ENCODE measurements at regions not wholly inside any gene's neighbourhood (a gene's known extent, or its start where the extent isn't known, plus 50 kb on each side); places are given as distances from the start of the nearest gene placed in this dataset.

DNA sequence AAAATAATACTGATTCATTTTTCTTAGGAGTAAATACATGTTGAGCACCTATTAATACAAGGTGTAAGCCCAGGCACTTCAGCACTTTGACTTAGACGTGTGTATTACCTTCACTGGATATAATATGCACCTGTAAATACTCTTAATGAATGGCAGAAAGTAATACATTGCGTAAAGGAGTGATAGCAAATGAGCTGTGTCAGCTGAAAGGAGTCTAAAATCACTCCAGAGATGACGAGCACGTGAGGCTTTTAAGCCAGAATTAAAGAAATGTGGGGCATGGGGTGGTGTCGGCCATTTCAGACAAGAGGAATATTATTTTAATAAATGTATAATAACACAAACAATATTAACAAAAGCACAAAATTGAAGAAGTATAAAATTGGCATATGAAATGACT lies 722.7 kb downstream of the EPHA4 start:
- TF ChIP-seq, protein P1, sequence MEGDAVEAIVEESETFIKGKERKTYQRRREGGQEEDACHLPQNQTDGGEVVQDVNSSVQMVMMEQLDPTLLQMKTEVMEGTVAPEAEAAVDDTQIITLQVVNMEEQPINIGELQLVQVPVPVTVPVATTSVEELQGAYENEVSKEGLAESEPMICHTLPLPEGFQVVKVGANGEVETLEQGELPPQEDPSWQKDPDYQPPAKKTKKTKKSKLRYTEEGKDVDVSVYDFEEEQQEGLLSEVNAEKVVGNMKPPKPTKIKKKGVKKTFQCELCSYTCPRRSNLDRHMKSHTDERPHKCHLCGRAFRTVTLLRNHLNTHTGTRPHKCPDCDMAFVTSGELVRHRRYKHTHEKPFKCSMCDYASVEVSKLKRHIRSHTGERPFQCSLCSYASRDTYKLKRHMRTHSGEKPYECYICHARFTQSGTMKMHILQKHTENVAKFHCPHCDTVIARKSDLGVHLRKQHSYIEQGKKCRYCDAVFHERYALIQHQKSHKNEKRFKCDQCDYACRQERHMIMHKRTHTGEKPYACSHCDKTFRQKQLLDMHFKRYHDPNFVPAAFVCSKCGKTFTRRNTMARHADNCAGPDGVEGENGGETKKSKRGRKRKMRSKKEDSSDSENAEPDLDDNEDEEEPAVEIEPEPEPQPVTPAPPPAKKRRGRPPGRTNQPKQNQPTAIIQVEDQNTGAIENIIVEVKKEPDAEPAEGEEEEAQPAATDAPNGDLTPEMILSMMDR (conservative IDR thresholded peaks at IDR 0.05): no peak
- H3K27ac ChIP-seq: no peak overlapping the region

DNA sequence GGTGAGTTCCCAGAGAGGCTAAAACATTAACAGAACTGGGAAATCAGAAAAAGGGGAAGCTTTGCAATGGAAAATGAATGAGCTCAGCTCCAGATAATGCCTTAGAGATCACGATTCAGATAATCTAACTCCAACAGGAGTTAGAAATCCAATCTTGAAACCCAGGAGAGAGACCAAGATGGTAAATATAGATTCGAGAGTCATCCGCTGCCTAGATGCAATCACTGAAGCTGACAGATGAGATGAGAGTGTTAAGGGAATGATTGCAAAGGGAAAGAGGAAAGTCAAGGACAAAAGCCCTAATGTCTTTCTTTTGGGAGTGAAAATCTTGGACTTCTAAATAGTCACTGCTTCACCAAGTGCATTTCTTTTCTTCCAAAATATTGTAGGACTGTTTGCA lies 722.0 kb downstream of the EPHA4 start:
- H3K27ac ChIP-seq: no peak overlapping the region
- TF ChIP-seq, protein P1 (conservative IDR thresholded peaks at IDR 0.05): no peak

DNA sequence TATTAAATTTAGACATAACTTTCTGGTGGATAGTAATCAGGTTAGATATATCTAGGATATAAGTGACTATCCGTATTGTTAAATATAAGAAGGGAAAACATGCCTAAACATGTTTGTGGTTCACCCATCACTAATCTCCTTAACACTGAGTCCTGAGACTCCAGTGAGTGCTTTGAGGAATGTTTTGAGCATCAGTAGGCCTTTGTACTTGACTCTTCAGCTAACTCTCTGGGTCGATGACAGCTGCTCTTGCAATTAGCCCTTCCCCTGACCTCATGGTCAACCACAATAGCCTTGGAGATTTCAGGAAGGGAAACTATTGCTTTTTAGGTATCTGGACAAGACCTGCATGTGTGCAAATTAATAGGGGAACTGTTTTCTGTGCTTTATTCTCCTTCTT lies 716.8 kb downstream of the EPHA4 start:
- H3K27ac ChIP-seq: no peak overlapping the region
- TF ChIP-seq, protein P1 (conservative IDR thresholded peaks at IDR 0.05): no peak

DNA sequence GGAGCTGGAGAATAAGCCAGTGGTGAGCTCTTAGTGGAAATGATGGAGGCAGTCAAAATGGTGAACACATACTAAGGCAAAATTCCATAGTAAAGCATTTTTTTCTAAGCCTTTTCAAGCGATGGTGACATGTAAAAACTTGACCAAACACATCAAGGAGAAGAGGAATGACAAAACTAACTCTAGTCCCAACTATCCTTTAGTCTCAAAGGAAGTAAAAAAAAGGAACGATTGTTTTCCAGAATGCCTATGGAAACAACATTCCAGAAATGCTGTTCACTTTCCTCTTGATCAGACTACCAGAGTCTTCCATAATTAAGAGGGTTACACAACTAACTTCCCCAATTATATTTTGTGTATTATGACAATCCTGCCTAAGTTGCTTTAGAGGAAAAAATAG lies 715.6 kb downstream of the EPHA4 start:
- TF ChIP-seq, protein P1 (conservative IDR thresholded peaks at IDR 0.05): no peak
- H3K27ac ChIP-seq: no peak overlapping the region

DNA sequence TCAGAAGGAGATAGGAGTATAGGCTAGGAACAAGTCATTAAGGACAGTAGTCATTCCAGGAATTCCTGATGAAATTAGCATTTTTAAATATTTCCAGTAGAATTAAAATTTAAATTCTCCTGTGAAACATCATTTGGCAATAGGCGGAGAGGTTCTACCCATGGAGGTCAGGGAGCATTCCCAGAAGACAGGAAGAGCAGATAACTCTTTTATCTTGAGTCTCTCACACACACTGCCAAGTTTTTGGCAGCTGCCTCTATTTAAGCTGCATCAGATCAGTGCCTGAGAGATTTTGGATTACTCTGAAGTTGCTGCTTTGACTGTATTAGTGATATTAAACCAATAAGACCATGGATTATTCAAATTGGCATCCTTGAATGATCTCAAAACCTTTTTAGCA lies 714.7 kb downstream of the EPHA4 start:
- H3K27ac ChIP-seq: no peak overlapping the region
- TF ChIP-seq, protein P1 (conservative IDR thresholded peaks at IDR 0.05): no peak

DNA sequence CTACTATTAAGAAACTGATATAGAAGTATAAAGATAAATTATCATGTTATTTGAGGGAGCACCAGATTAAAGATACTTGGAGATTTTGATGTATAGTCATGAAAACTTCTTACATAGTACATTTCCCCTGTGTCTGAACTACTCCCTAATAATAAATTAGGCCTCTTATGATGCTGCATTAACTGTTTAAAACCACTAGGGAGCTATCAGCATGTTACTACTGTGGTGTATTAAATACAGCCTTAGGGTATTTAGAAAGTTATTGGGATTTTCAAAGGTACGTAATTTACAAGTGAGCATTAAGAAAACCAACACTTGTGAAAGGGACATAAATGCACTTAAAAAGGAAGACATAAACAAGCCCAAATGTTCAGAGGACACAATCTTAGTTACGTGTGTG lies 714.0 kb downstream of the EPHA4 start:
- no peak overlapping the region for H3K27ac ChIP-seq
- TF ChIP-seq, protein P1 (conservative IDR thresholded peaks at IDR 0.05): no peak

DNA sequence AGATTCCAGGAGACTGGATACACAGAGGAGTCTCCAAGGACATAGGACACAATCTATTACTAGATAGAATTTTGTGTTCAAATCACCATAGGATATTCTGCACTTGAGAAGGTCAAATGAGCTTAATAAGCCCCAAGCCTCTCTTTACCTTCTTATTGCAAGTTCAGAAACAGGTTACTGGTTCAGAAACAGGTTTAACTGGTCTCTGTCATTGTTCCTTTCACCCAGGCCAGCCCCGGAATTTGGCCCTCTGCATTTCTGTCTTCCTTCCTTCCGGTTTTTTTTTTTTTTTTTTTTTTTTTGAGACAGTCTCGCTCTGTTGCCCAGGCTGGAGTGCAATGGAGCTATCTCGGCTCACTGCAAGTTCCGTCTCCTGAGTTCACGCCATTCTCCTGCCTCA lies 700.2 kb downstream of the EPHA4 start:
- TF ChIP-seq, protein P1 (conservative IDR thresholded peaks at IDR 0.05): no peak
- H3K27ac ChIP-seq: no peak overlapping the region

All from VCaP (cell line).